ENCODE measurements at regions not wholly inside any gene's neighbourhood (a gene's known extent, or its start where the extent isn't known, plus 50 kb on each side); places are given as distances from the start of the nearest gene placed in this dataset.

- peaks cover 3% of the 10 kb centered on the region for H3K27me3 Mint-ChIP-seq (ENCODE audit: insufficient read depth, unreplicated experiment)
Observed at GRCh38 chr3:150020527-150020926, 49.8 kb upstream of the PFN2 start.

More at GRCh38 chr3:150020527-150020926, 49.8 kb upstream of the PFN2 start:
- H3K27me3 ChIP-seq (replicated peaks; ENCODE audit: control insufficient read depth, insufficient read depth, low read length), result no peaks in the 10 kb centered on the region
- Mint-ChIP-seq H3K36me3 (ENCODE audit: insufficient read depth, unreplicated experiment) (no peaks in the 10 kb centered on the region), H3K27ac (ENCODE audit: unreplicated experiment) (no peak overlapping the region), H3K9me3 (ENCODE audit: unreplicated experiment) (peaks cover 6% of the 10 kb centered on the region), H3K4me1 (ENCODE audit: low read depth, unreplicated experiment) (no peaks in the 10 kb centered on the region), H3K4me3 (ENCODE audit: unreplicated experiment) (no peak overlapping the region)
- CTCF ChIA-PET, result no interaction called here
- no peaks in the 10 kb centered on the region for H3K9me3 ChIP-seq
- POLR2A ChIA-PET, result no interaction called here
- intact Hi-C loops (cut with micrococcal nuclease; ENCODE audit: unreplicated experiment), result no loop called here
- DNase-seq, result no peak
- BruUV-seq (replicated peaks), result no TSS peak
- H3K4me1 ChIP-seq, result no peaks in the 10 kb centered on the region
- H3K4me3 ChIP-seq (ENCODE audit: low read depth, low read length), result no peak overlapping the region
- no peaks in the 10 kb centered on the region for H3K36me3 ChIP-seq (ENCODE audit: control insufficient read depth, insufficient read depth, low read length)
- TF ChIP-seq CTCF (IDR thresholded peaks at IDR 0.05; ENCODE audit: insufficient read depth in 1 of 2, low read depth in 1 of 2, low read length in 1 of 2, severe bottlenecking in 1 of 2, unreplicated experiment in 1 of 2), result no peak
